ENCODE measurements at regions not wholly inside any gene's neighbourhood (a gene's known extent, or its start where the extent isn't known, plus 50 kb on each side); places are given as distances from the start of the nearest gene placed in this dataset.

GRCh38 chr18:68454511-68455228, 260.2 kb downstream of the TMX3 start:
- no peaks in the 10 kb centered on the region for H3K27me3 ChIP-seq (replicated peaks; ENCODE audit: insufficient read depth)
- no peaks in the 10 kb centered on the region for H3K9me3 ChIP-seq
- intact Hi-C loops (cut with DNase I) = no loop called here
- H3K4me1 ChIP-seq (replicated peaks) = no peaks in the 10 kb centered on the region
- DNase-seq (ENCODE audit: low spot score) = no peak
- no peak for TF ChIP-seq POLR2AphosphoS5 (IDR thresholded peaks at IDR 0.05)
- TF ChIP-seq CTCF (IDR thresholded peaks at IDR 0.05) = no peak
- no peak for TF ChIP-seq POLR2A (IDR thresholded peaks at IDR 0.05)
- H3K4me3 ChIP-seq = no peak overlapping the region
- H3K36me3 ChIP-seq = no peaks in the 10 kb centered on the region
- H3K27ac ChIP-seq = no peak overlapping the region
- 63% methylated on average over 3 of the region's 3 CpGs for WGBS

- Histone ChIP-seq H3K27me3 (replicated peaks; ENCODE audit: insufficient read depth) (no peaks in the 10 kb centered on the region), H3K27ac (no peak overlapping the region), H3K9me3 (no peaks in the 10 kb centered on the region), H3K4me3 (no peak overlapping the region), H3K36me3 (no peaks in the 10 kb centered on the region), H3K4me1 (replicated peaks) (no peaks in the 10 kb centered on the region)
- WGBS = 73% methylated on average over 2 of the region's 2 CpGs
- intact Hi-C loops (cut with DNase I) = no loop called here
- DNase-seq (ENCODE audit: low spot score) = no peak
- TF ChIP-seq CTCF (IDR thresholded peaks at IDR 0.05) (no peak), POLR2A (IDR thresholded peaks at IDR 0.05) (no peak), POLR2AphosphoS5 (IDR thresholded peaks at IDR 0.05) (no peak)
Measured at GRCh38 chr18:68449292-68449691, 265.6 kb downstream of the TMX3 start.

- H3K27me3 ChIP-seq (replicated peaks; ENCODE audit: insufficient read depth) = no peaks in the 10 kb centered on the region
- 97% methylated on average over 1 of the region's 1 CpG for WGBS
- intact Hi-C loops (cut with DNase I) = no loop called here
- H3K36me3 ChIP-seq = no peaks in the 10 kb centered on the region
- no peak for DNase-seq (ENCODE audit: low spot score)
- no peaks in the 10 kb centered on the region for H3K4me1 ChIP-seq (replicated peaks)
- no peak overlapping the region for H3K4me3 ChIP-seq
- H3K9me3 ChIP-seq = no peaks in the 10 kb centered on the region
- no peak for TF ChIP-seq CTCF (IDR thresholded peaks at IDR 0.05)
- no peak overlapping the region for H3K27ac ChIP-seq
Measured at GRCh38 chr18:68448736-68449135, 266.2 kb downstream of the TMX3 start.

GRCh38 chr18:68447286-68447685, 267.6 kb downstream of the TMX3 start:
- WGBS = 95% methylated on average over 1 of the region's 1 CpG
- H3K36me3 ChIP-seq = no peaks in the 10 kb centered on the region
- TF ChIP-seq CTCF (IDR thresholded peaks at IDR 0.05) = no peak
- TF ChIP-seq POLR2AphosphoS5 (IDR thresholded peaks at IDR 0.05) = no peak
- no peak for TF ChIP-seq POLR2A (IDR thresholded peaks at IDR 0.05)
- H3K9me3 ChIP-seq = no peaks in the 10 kb centered on the region
- H3K27me3 ChIP-seq (replicated peaks; ENCODE audit: insufficient read depth) = no peaks in the 10 kb centered on the region
- intact Hi-C loops (cut with DNase I) = no loop called here
- no peak overlapping the region for H3K27ac ChIP-seq
- no peaks in the 10 kb centered on the region for H3K4me1 ChIP-seq (replicated peaks)
- H3K4me3 ChIP-seq = no peak overlapping the region
- DNase-seq (ENCODE audit: low spot score) = no peak

- WGBS = 93% methylated on average over 6 of the region's 6 CpGs
- intact Hi-C loops (cut with DNase I) = no loop called here
Measured at GRCh38 chr18:68445668-68446426, 269.1 kb downstream of the TMX3 start.

More at GRCh38 chr18:68445668-68446426, 269.1 kb downstream of the TMX3 start:
- no peak for DNase-seq (ENCODE audit: low spot score)
- no peak for TF ChIP-seq CTCF (IDR thresholded peaks at IDR 0.05)
- no peak for TF ChIP-seq POLR2A (IDR thresholded peaks at IDR 0.05)
- TF ChIP-seq POLR2AphosphoS5 (IDR thresholded peaks at IDR 0.05) = no peak
- H3K4me3 ChIP-seq = no peak overlapping the region
- H3K27me3 ChIP-seq (replicated peaks; ENCODE audit: insufficient read depth) = no peaks in the 10 kb centered on the region
- no peaks in the 10 kb centered on the region for H3K9me3 ChIP-seq
- no peaks in the 10 kb centered on the region for H3K36me3 ChIP-seq
- H3K4me1 ChIP-seq (replicated peaks) = no peaks in the 10 kb centered on the region
- no peak overlapping the region for H3K27ac ChIP-seq
